Activated CD4-positive, alpha-beta T cell treated with anti-CD3 and anti-CD28 coated beads for 1 hour (primary cell): ENCODE measurements at regions not wholly inside any gene's neighbourhood (a gene's known extent, or its start where the extent isn't known, plus 50 kb on each side); places are given as distances from the start of the nearest gene placed in this dataset.

Experiments
- DNase-seq: peaks from one replicate; pipeline ENCODE4 v3.0.0-alpha.2; 2020

- no peak for DNase-seq
Observed at GRCh38 chr20:20823476-20823881, 111.0 kb upstream of the RALGAPA2 start.

DNA sequence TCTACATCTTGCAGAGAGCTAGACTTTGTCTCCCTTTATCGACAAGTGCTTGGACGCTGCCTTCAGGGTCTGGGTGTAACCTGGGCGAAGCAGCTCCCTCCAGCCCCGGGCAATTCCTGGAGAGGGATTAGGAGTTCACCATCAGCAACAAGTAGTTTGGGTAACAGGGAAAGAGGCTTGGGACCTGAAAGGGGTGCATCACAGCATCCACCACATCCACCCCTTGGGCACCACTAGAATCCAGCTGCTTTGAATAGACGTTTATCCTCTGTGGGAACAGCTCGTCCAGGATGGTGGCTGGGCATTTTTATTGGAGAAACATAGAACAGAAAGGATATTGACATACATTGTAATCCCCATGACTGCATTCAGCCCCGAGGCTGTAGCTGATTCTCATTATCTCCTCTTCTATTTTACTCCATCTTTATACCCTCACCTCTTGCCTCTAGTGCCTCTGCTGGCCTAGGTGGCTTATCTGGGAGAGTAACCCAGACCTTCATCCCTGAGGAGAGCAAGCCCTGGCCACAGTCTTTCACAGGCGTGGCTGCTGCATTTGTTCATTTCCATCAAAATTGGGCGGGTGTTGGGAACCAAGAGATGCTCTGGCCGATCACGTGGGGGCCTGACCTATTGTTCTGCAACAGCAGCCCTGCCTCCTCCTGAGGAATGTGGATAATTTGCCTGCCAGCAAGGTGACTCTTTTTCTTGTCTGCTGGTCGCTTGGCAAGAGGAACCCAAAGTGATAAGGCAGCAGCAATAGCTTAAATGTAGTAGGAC, 109.2 kb upstream of the RALGAPA2 start:
- no peak for DNase-seq

GRCh38 chr20:20820785-20821483, 108.5 kb upstream of the RALGAPA2 start:
- DNase-seq: no peak

GRCh38 chr20:20820104-20820503, 107.7 kb upstream of the RALGAPA2 start:
- no peak for DNase-seq

DNA sequence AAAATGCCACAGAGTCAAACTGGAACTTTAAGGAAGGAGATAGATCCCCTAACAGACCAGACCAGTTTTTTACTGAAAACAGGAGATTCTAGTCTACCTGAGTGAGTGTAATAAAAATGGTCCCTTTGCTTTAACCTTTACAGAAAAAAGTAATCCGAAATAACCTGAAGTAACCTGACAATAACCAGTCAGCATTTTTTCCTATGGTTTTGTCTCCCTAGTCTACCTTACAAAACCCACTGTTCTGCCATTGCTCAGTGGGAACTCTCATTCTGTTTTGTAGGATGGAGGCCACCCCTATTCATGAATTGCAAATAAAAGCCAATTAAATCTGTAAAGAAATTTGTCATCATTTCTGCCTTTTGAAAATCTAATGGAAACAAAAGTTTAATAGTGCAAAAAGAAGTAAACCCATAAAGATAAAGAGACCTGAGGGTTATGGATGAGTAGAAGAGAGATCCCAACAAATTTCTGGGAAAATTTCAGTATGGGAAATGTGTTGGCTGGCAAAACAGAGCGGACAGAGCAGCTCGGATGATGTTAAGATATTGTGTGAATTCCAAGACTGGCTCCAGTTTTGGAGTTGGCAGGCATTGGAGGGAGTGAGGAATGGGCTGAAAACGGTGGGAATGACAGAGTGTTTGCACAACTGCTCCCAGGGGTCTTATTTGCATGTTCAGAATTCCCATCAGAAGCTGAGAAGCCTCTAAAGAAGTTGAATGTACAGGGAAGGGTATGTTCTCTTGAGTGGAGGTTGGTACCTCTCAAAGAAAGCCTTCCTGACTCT, 104.7 kb upstream of the RALGAPA2 start:
- DNase-seq: no peak

DNA sequence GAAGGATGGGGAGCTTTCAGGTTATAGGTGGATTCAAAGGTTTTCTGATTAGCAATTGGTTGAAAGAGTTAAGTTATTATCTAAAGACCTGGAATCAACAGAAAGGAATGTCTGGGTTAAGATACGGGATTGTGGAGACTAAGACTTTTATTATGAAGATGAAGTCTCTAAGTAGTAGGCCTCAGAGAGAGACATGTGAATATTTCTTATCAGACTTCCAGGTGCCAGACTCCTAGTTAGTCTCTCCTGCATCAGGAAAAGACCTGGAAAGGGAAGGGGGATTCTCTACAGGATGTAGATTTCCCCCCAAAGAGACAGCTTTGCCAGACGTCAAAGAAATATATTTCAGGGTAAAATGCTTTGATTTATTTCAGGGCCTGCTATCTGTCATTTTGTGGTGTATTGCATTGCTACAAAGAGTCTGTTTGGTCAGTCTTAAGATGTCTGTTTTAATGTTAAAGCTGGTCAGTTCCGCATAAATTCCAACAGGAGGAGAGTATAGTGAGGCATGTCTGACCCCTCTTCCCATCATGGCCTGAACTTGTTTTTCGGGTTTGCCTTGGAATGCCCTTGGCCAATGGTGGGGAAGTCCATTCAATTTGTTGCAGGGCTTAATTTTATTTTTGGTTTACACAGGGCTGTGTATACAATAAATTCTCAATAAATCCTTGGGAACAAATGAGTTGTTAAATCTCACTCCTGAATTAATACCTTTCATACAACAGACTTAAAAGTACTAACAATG, 103.4 kb upstream of the RALGAPA2 start:
- DNase-seq: no peak

DNA sequence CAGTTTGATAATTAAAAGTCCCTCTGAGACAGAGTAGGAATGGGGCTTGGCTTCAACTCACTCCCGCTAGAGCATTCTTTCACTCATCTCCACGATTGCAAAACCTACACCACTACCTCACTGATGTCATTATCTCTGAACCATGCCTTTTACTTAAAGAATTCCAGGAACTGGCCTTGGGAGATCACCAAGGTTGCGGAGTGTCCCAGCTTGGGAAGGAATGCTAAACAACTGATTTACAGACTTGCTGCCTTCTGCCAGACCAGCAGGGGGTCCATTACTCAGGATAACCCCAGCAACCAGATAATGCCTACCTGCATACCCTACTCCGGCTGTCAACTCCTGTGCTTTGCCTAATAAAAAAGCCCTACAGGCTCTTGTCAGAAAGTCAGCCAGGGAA, 102.2 kb upstream of the RALGAPA2 start:
- DNase-seq: no peak

DNA sequence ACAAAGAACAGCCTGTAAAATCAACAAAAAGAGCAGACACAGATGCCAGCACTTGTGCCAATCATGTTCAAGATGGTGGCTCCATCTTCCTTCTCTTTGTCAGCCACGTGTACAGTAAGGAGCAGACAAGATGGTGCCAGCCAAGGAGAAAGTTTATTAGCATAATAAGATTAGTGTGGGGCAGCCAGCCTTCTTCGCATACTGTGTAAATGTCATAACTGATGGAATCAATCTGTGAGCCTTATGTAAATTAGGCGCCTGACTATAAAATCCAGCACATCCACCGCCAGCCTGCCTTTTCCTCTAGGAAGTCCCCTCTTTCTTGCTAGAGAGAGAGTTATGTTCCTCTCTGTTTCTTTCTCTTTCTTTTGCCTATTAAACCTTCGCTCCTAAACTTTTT, 99.7 kb upstream of the RALGAPA2 start:
- no peak for DNase-seq

GRCh38 chr20:20808016-20808415, 95.6 kb upstream of the RALGAPA2 start:
- DNase-seq: no peak

- no peak for DNase-seq
Observed at GRCh38 chr20:20806121-20807095, 94.0 kb upstream of the RALGAPA2 start.

GRCh38 chr20:20803011-20803410, 90.6 kb upstream of the RALGAPA2 start:
- DNase-seq: no peak

DNA sequence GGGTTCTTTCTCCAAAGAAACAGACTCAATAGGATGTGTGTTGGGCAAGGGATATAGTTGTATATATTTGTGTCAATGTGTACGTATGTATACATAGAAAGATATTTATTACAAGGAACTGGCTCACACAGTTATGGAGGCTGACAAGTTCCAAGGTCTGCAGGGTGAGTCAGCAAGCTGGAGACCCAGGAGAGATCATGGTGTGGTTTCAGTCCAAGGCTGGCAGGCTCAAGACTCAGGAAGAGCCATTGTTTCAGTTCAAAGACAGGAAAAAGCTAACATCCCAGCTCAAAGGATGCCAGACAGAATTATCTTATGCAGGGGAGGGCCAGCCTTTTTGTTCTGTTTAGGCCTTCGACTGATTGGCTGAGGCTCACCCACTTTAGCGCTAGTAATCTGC, 89.9 kb upstream of the RALGAPA2 start:
- no peak for DNase-seq

GRCh38 chr20:20799716-20800312, 87.4 kb upstream of the RALGAPA2 start:
- no peak for DNase-seq

DNA sequence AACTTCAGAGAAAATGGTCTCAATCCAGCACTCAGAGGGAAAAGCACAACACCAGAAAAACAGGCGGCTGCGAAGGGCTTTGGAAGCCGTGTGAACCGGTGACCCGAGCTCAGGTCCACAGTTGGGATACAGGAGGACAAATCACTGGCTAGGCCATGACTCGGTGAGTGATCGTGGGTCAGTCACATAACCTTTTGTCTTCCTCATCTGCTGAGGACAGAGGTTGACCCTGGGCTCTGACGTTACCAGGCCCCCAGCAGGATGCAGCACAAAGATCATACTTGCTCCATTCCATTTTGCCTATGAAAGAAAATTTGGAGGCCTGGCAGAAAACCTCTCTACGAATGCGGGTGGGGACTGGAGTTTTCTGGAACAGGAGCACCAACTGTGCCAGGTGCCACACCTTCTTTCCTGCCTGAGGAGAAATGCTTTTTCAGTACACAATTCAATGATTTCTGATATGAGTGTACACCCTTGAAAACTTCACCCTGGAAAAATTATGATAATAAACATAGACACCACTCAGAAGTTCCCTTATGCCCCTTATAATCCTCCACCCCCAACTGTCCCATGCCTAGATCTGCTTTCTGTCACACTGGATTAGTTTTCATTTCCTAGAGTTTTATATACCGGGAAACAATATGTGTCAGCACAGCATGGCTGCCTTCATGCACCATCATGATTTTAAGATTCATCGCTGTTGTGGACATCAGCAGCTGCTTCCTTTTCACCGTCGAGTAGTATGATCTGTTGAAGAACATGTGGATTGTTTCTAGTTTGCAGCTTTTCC, 85.3 kb upstream of the RALGAPA2 start:
- no peak for DNase-seq

- DNase-seq: no peak
Observed at GRCh38 chr20:20796766-20797440, 84.5 kb upstream of the RALGAPA2 start.

DNA sequence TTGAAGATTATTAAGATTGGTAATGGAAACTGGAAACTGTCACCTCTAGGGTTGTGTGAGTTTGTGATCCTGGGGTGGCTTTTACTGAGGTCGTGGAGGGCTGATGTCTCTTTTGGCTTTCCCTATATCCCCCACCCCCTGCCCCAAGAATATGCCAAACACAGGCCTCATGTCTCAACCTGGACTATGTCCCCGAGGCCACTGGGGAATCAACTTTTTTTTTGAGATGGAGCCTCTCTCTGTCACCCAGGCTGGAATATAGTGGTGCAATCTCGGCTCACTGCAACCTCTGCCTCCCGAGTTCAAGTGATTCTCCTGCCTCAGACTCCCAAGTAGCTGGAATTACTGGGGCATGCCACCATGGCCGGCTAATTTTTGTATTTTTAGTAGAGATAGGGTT, 83.3 kb upstream of the RALGAPA2 start:
- no peak for DNase-seq

DNA sequence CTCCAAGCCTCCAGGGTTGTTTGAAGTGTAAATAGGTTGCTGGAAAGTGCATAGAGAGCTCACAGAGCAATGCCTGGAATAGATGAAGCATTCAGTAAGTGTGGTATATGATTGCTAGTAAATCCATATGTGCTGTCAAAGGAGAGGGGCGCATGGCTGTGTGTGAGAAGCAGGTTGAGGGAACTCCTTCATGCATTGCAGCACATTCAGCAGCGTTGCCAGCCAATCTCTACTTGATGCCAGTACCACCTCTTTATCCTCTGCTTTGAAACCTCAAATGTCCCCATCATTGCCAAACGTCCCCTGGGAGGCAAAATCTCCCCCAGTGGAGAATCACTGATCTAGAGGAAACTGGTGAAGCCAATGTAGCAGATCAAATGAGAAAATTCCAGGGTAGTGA, 82.7 kb upstream of the RALGAPA2 start:
- DNase-seq: no peak

- DNase-seq: no peak
Observed at GRCh38 chr20:20793591-20793990, 81.1 kb upstream of the RALGAPA2 start.

DNA sequence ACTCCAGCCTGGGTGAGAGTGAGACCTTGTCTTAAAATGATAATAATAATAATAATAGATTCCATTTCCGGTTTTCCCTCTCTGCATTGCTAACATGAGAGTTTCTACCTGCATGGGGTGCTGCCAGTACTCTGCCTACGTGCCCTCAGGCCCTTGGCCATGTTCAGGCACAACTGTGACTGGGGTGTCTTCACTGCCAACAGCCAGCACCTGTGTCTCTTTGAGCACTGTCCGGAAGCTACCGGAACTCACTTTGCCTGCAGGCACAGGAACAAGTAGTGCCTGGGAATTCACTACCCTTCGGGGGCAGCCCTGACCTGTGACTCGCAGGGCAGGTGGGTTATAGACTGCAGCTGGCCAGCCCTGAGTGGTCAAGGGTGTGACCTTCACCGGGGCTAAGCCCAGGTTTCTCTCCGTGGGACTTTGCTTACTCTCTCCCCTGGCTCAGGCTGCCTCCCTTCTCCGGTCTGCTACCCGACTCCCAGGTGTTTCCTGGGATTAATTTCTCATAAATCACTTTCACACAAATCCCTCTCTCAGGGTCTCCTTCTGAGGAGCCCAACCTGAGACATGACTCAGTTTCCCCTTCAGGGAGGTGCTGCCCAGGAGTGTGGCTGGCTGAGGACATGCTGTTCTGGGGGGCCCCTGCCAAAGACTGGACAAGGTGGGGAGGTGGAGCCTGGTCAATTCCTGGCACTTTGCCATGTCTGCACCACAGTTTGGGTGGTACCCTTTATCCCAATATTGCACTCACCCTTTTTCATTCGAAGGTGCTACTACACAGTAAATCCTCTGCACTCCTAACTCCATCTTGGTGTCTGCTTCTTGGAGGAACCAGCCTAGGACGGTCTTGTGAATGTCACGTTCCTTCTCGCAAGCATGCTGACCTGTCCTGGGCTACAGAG, 79.5 kb upstream of the RALGAPA2 start:
- no peak for DNase-seq
